Psoas muscle (tissue), 7 donors: ENCODE measurements at regions not wholly inside any gene's neighbourhood (a gene's known extent, or its start where the extent isn't known, plus 50 kb on each side); places are given as distances from the start of the nearest gene placed in this dataset.

Experiments
- ATAC-seq, 4 donors: fragments of 200-7000 bp; cut with Tn5 transposase; one replicate each; pipeline ENCODE4 v1.9.1; 2020; ENCODE audit warnings: moderate library complexity in 3 of 4, mild to moderate bottlenecking in 2 of 4
- DNase-seq, 2 donors: peaks; one replicate each; pipeline ENCODE4 v3.0.0-alpha.2; 2020
- H3K27ac ChIP-seq: fragments of 200-600 bp; one replicate; pipeline ENCODE4 v1.8.0; 2022
- H3K27me3 ChIP-seq, 3 donors: fragments of 200-600 bp in 1 of 3; one replicate each; pipeline versions ENCODE4 v1.6.1 to v1.8.0; 2013 to 2022; ENCODE audit warnings: low read length in 2 of 3, mild to moderate bottlenecking in 2 of 3, moderate library complexity in 1 of 3; ENCODE audit not compliant: insufficient read depth in 3 of 3
- H3K36me3 ChIP-seq, 2 donors: fragments of 200-600 bp in 1 of 2; one replicate each; pipeline versions ENCODE4 v1.6.1 to v1.8.0; 2013 to 2022; ENCODE audit warnings: low read depth in 1 of 2, mild to moderate bottlenecking in 1 of 2, moderate library complexity in 1 of 2; ENCODE audit not compliant: insufficient read depth in 1 of 2
- H3K4me1 ChIP-seq: fragments of 200-600 bp; one replicate; pipeline ENCODE4 v1.8.0; 2022
- H3K4me3 ChIP-seq: fragments of 200-600 bp; one replicate; pipeline ENCODE4 v1.8.0; 2022; ENCODE audit warnings: mild to moderate bottlenecking
- H3K9me3 ChIP-seq: fragments of 200-600 bp; one replicate; pipeline ENCODE4 v1.8.0; 2022
- WGBS, 3 donors: extraction: QIAGEN DNeasy Blood & Tissue Kit; methylation state at CpG; one replicate each; pipeline versions ENCODE4 v1.1.6 to v1.1.7; 2013; 5-methylcytosine and 5-hydroxymethylcytosine counted together
- intact Hi-C, 2 donors: fragments of 100-400 bp; cut with DNase I; formaldehyde crosslinking; loops; one replicate each; pipeline versions ENCODE4 v1.11.0 to v1.14.2; 2022
- TF ChIP-seq, protein P1 (sequence below): fragments of 200-600 bp; IDR thresholded peaks from one replicate; pipeline ENCODE4 v1.8.0; 2022; ENCODE audit warnings: antibody characterized with exemption
- donor health status: healthy with polysubstance abuse.
- donor health status: DM: no; HTN: no; CAD: no; lungs with moderate emphysema.
- donor health status: Bipolar disorder and iron deficiency.
- donor health status: healthy.
- donor health status: DM: yes; HTN: yes; CAD: no.
- donor health status: DM: no; HTN: no; CAD: no.
- donor health status: DM: yes; HTN: yes; CAD: no.

DNA sequence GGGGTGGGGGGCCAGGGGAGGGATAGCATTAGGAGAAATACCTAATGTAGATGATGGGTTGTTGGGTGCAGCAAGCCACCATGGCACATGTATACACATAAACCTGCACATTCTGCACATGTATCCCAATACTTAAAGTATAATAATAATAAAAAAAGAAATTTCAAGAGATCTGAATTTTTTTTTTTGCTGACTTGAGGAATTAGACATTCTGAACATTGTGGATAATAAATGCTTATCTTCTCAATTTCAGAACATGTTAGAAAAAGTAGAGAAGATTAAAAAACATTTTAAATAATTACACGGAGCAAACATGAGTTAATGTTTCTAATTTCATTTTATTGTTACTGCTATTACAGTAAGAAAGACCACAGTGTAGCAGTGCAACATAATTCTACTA is 230.4 kb downstream of the DTHD1 start:
- no peak overlapping the region for H3K27ac ChIP-seq
- TF ChIP-seq, protein P1, sequence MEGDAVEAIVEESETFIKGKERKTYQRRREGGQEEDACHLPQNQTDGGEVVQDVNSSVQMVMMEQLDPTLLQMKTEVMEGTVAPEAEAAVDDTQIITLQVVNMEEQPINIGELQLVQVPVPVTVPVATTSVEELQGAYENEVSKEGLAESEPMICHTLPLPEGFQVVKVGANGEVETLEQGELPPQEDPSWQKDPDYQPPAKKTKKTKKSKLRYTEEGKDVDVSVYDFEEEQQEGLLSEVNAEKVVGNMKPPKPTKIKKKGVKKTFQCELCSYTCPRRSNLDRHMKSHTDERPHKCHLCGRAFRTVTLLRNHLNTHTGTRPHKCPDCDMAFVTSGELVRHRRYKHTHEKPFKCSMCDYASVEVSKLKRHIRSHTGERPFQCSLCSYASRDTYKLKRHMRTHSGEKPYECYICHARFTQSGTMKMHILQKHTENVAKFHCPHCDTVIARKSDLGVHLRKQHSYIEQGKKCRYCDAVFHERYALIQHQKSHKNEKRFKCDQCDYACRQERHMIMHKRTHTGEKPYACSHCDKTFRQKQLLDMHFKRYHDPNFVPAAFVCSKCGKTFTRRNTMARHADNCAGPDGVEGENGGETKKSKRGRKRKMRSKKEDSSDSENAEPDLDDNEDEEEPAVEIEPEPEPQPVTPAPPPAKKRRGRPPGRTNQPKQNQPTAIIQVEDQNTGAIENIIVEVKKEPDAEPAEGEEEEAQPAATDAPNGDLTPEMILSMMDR, result no peak
- no peak for DNase-seq
- H3K36me3 ChIP-seq, result no peaks in the 10 kb centered on the region
- H3K9me3 ChIP-seq, result no peaks in the 10 kb centered on the region
- H3K4me3 ChIP-seq, result no peak overlapping the region
- H3K27me3 ChIP-seq, result no peaks in the 10 kb centered on the region
- no peaks in the 10 kb centered on the region for H3K4me1 ChIP-seq
- intact Hi-C loops, result no loop called here
- ATAC-seq, result no peak
- 89 to 95% (median 95%) methylated on average over 1 of the region's 1 CpG for WGBS, 3 donors

DNA sequence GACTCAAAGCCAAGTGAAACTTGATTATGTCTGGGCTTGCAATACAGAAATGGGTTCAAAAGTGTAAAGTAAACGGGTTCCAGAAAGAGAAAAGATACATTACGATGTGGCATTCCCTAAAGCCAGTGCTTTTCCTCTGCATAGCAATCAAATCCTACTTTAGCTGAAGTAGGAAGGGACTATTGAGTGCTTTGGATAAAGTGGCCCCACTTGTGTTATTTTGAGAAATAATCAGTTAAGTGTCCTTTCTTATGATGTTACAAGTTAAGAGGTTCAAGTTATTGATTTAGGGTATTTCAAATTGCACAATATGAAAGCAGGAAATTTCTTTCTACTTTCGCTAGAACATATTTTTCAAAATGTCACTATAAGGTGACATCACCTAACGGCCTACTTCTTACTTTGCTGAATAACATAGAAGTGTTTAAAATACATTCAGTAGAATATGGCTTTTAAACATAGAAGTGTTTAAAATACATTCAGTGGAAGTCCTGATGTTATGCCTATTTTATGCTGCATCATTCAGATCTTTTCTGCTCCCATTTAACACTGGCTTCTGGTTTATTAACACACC is 235.2 kb downstream of the DTHD1 start:
- 72 to 75% (median 74%) methylated on average over 4 of the region's 4 CpGs for WGBS, 3 donors
- TF ChIP-seq, protein P1, result no peak
- Histone ChIP-seq H3K27me3 (no peaks in the 10 kb centered on the region), H3K4me3 (no peak overlapping the region), H3K4me1 (no peaks in the 10 kb centered on the region), H3K27ac (no peak overlapping the region), H3K9me3 (no peaks in the 10 kb centered on the region), H3K36me3 (no peaks in the 10 kb centered on the region)
- DNase-seq (no peak), ATAC-seq (no peak)
- intact Hi-C loops, result no loop called here

DNA sequence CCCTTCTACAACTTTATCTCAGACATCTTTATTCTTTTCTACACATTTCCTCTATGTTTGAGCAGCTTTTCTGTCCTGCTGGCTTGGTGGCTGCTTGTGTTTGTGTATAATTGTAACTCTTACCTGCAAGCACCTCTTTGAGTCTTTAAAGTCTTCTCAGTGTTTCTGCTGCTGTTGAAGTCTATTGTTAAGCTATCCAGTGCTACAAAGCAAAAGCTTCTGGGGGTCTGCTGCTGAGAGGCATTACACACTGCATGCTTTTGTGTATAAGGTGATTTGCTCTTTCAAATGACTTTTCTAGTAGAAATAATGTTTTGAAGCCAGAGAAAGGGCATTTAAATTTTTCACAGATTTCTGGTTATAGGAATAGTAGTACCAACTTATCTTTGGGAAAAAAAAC is 241.8 kb downstream of the DTHD1 start:
- Histone ChIP-seq H3K9me3 (peaks cover 5% of the 10 kb centered on the region), H3K4me3 (no peak overlapping the region), H3K4me1 (no peaks in the 10 kb centered on the region), H3K27me3 (no peaks in the 10 kb centered on the region), H3K27ac (no peak overlapping the region), H3K36me3 (no peaks in the 10 kb centered on the region)
- DNase-seq (no peak), ATAC-seq (no peak)
- intact Hi-C loops, result no loop called here
- TF ChIP-seq, protein P1, result no peak

DNA sequence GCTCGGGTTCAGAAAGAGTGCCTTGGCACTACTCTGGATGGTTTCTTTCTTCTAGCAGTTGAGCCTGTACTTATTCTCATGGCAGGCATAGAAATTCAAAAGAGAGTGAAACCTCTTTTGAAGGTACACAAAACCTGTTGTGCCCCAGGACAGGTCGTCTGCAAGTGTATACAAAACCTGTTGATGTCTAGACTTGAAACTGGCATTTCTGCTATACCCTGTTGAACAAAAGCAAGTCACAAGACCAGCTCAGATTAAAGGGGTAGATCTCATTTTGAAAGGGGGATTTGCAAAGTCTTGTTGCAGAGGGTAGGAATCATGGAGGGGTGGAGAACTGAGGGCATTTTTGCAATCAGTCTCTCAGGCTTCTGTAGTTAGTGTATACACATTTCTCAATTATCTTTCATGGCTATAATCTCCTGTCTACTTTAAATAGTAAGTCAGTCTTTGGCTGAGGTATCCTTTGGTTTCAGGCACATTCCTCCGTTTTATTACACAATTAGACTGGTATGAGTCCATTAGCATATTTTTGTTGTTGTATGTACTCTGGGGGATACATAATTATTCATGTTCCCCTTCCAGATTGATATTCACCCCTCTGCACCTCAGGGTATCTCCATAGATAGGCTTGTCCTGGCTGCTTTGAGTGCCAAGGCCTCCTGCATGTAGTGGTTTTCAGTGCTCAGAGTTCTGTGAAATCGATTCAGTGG is 251.4 kb downstream of the DTHD1 start:
- peaks cover 5% of the 10 kb centered on the region for H3K9me3 ChIP-seq
- DNase-seq (no peak), ATAC-seq (no peak)
- no peaks in the 10 kb centered on the region for H3K27me3 ChIP-seq
- H3K36me3 ChIP-seq, result no peaks in the 10 kb centered on the region
- H3K4me1 ChIP-seq, result no peaks in the 10 kb centered on the region
- intact Hi-C loops, result no loop called here
- no peak overlapping the region for H3K27ac ChIP-seq
- TF ChIP-seq, protein P1, result no peak
- WGBS, 3 donors, result 53 to 64% (median 55%) methylated on average over 4 of the region's 4 CpGs
- H3K4me3 ChIP-seq, result no peak overlapping the region

DNA sequence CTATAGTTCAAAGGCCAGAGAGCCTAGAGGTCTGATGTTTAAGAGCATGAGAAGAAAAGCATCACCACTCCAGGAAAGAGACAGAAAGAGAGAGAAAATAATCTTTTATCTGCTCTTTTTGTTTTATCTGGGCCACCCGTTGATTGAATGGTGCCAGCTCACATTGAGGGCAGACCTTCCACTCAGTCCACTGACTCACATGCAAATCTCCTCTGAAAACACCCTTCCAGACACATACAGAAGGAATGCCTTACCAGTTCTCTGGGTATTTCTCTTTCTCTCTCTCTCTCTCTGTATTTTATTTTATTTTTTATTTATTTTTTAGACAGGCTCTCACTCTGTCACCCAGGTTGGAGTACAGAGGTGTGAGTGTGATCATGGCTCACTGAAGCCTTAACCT is 252.5 kb downstream of the DTHD1 start:
- H3K4me3 ChIP-seq, result no peak overlapping the region
- intact Hi-C loops, result no loop called here
- TF ChIP-seq, protein P1, result no peak
- H3K27me3 ChIP-seq, result no peaks in the 10 kb centered on the region
- DNase-seq (no peak), ATAC-seq (no peak)
- no peaks in the 10 kb centered on the region for H3K36me3 ChIP-seq
- 78 to 94% (median 92%) methylated on average over 1 of the region's 1 CpG for WGBS, 3 donors
- no peaks in the 10 kb centered on the region for H3K9me3 ChIP-seq
- H3K27ac ChIP-seq, result no peak overlapping the region
- no peaks in the 10 kb centered on the region for H3K4me1 ChIP-seq
